WI38 (cell line): ENCODE measurements at regions not wholly inside any gene's neighbourhood (a gene's known extent, or its start where the extent isn't known, plus 50 kb on each side); places are given as distances from the start of the nearest gene placed in this dataset.
"Not testable (repeated sequence)": the region's sequence is repeated elsewhere in the genome, so short reads cannot be mapped to it uniquely, and the experiment has no call there.

Source experiments
- H3K4me3 ChIP-seq: 2 replicates; pipeline ENCODE4 v1.5.1; 2011; ENCODE audit warnings: low read depth, mild to moderate bottlenecking, control low read depth, low read length
- TF ChIP-seq, protein P1 (sequence below): IDR thresholded peaks from 2 replicates; pipeline ENCODE4 v1.5.1; 2012; ENCODE audit warnings: low read depth, mild to moderate bottlenecking, control low read depth, low read length

GRCh38 chr10:90075995-90076394 lies 374.6 kb downstream of the KIF20B start:
- no peak overlapping the region for H3K4me3 ChIP-seq
- TF ChIP-seq, protein P1, sequence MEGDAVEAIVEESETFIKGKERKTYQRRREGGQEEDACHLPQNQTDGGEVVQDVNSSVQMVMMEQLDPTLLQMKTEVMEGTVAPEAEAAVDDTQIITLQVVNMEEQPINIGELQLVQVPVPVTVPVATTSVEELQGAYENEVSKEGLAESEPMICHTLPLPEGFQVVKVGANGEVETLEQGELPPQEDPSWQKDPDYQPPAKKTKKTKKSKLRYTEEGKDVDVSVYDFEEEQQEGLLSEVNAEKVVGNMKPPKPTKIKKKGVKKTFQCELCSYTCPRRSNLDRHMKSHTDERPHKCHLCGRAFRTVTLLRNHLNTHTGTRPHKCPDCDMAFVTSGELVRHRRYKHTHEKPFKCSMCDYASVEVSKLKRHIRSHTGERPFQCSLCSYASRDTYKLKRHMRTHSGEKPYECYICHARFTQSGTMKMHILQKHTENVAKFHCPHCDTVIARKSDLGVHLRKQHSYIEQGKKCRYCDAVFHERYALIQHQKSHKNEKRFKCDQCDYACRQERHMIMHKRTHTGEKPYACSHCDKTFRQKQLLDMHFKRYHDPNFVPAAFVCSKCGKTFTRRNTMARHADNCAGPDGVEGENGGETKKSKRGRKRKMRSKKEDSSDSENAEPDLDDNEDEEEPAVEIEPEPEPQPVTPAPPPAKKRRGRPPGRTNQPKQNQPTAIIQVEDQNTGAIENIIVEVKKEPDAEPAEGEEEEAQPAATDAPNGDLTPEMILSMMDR = no peak

DNA sequence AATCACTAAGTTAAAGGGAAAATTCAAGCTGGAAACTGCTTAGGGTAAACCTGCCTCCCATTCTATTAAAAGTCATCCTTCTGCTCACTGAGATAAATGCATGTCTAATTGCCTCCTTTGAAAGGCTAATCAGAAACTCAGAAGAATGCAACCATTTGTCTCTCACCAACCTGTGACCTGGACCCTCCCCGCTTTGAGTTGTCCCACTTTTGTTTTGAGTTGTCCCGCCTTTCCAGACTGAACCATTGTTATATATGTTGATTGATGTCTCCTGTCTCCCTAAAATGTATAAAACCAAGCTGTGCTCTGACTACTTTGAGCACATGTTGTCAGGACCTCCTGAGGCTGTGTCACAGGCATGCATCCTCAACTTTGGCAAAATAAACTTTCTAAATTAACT lies 378.4 kb downstream of the KIF20B start:
- H3K4me3 ChIP-seq = no peak overlapping the region
- TF ChIP-seq, protein P1 = no peak

DNA sequence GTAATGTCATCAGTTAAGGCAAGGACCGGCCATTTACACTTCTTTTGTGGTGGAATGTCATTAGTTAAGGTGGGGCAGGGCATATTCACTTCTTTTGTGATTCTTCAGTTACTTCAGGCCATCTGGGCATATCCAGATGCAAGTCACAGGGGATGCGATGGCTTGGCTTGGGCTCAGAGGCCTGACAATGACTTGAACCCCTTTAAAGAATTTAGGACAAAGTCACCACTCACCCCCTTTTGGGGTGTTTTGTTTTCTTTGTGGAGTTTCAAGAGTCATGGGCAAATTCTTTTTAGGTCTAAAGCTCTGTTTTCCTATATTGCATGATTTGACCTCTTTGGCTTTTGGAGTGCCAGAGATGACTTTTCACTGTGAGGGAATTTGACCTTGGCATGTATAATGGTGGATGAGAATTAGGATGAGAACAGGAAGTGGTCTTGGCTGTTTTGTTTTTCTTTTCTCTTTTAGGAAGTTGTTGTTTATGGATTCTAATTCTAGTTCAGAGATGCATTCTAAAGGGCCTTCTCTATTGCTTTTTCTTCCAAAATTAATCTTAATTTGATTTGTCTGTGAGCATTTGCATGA lies 385.3 kb downstream of the KIF20B start:
- H3K4me3 ChIP-seq = not testable (repeated sequence)

DNA sequence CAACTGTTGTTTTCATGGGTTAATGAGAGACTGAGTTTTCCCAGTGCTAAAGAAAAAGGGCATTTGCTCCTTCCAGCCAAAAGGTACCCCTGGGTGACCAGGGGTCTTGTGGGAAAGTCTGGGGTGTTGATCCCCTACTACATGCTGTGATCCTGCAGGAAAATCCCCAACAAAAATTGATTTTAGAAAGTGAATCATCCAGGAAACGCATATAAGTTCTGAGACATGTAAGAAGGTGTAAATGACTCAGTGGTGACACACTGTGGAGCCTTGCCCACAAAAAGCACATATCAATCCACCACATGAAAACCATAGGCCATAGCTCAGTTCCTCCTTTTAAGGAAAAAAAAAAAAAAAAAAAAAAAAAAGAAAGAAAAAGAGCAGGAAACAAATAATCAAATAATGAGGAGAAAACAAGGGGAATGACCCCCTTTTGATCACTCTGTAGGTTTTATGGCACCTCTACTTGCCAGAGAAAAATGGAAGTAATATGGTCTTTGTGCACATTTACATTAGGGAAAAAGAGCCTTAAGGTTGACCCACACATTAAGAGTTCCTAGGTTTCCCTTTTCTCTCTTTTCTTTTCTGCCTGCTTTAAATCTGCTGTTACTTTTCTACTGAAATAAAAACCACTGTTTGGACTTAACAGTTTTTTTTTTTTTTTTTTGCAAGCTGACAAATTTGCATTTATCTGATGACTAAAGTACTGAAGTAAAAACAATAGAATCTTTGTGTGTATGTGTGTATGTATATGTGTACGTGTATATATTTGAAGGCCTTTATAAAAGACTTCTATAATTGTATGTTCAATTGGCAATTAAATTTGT lies 386.0 kb downstream of the KIF20B start:
- no peak overlapping the region for H3K4me3 ChIP-seq
- TF ChIP-seq, protein P1 = no peak

DNA sequence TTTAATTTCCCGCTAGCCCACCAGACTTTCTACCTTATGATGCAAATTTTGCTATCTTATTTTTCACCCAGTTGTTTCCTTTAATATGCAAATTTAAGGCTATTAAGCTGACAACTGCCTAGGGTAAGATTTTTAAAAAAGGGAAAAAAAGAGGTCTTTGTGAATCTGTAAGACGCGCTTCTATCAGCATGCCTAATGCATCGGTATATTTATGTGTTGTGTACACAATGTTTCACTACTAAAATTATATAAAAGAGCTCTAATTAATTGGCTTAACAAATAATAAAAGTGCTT lies 386.6 kb downstream of the KIF20B start:
- TF ChIP-seq, protein P1 = no peak
- no peak overlapping the region for H3K4me3 ChIP-seq

DNA sequence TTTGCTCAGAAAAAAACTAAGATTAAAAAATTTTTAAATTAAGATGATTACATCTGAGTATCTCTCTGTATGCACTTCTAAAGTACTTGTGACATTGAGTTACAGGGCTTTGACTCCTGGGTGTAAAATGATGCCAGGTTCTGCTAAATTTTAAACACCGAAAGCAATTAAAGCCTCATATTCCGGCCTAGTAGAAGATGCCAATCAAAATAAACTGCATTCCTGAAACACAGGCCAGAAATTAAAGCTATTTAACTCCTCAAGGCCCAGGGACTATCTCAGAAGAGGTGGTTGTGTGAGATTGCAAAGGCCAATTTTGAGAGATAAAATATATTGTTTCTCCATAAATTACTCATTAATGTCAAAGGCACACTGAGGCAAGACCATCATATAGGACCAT lies 388.3 kb downstream of the KIF20B start:
- TF ChIP-seq, protein P1 = no peak
- no peak overlapping the region for H3K4me3 ChIP-seq

- H3K4me3 ChIP-seq = no peak overlapping the region
- TF ChIP-seq, protein P1 = no peak
Measured at GRCh38 chr10:90096196-90096595, 394.8 kb downstream of the KIF20B start.

DNA sequence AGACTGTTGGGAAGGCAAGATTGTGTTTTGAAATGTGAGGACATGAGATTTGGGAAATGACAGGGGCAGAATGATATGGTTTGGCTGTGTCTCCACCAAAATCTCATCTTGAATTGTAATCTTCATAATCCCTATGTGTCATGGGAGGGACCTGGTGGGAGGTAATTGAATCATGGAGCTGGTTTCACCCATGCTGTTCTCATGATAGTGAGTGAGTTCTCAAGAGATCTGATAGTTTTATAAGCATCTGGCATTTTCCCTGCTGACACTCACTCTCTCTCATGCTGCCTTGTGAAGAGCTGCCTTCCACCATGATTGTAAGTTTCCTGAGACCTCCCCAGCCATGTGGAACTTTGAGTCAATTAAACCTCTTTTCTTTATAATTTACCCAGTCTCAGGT lies 406.2 kb downstream of the KIF20B start:
- not testable (repeated sequence) for H3K4me3 ChIP-seq
